ENCODE measurements at regions not wholly inside any gene's neighbourhood (a gene's known extent, or its start where the extent isn't known, plus 50 kb on each side); places are given as distances from the start of the nearest gene placed in this dataset.
"Not testable (repeated sequence)": the region's sequence is repeated elsewhere in the genome, so short reads cannot be mapped to it uniquely, and the experiment has no call there.

- CTCF ChIA-PET, result interaction anchor here (0.7 kb wide), 1 partner anchor 670 kb away, joined by 4 read pairs; no protein-coding TSS in a partner anchor
- no peak overlapping the region for H3K4me3 Mint-ChIP-seq
- intact Hi-C loops (cut with micrococcal nuclease), result no loop called here
These were observed 129.6 kb upstream of the CACHD1 start for GRCh38 chr1:64340361-64340760.

GRCh38 chr1:64343105-64343822 lies 126.7 kb upstream of the CACHD1 start:
- intact Hi-C loops (cut with micrococcal nuclease), result no loop called here
- no peaks in the 10 kb centered on the region for H3K9me3 Mint-ChIP-seq

More at GRCh38 chr1:64340361-64340760, 129.6 kb upstream of the CACHD1 start:
- H3K9me3 Mint-ChIP-seq, result no peaks in the 10 kb centered on the region
- H3K4me1 Mint-ChIP-seq (ENCODE audit: low read depth), result no peaks in the 10 kb centered on the region
- peaks cover 2% of the 10 kb centered on the region for H3K27me3 Mint-ChIP-seq (ENCODE audit: low read depth)
- no peak for DNase-seq
- no peaks in the 10 kb centered on the region for H3K36me3 Mint-ChIP-seq (ENCODE audit: low read depth)
- H3K27ac Mint-ChIP-seq, result no peak overlapping the region

GRCh38 chr1:64343823-64344190 lies 126.1 kb upstream of the CACHD1 start:
- H3K9me3 Mint-ChIP-seq, result no peaks in the 10 kb centered on the region
- no peaks in the 10 kb centered on the region for H3K36me3 Mint-ChIP-seq (ENCODE audit: low read depth)
- DNase-seq, result no peak
- H3K4me3 Mint-ChIP-seq, result no peak overlapping the region
- intact Hi-C loops (cut with micrococcal nuclease), result no loop called here
- H3K27ac Mint-ChIP-seq, result no peak overlapping the region
- H3K4me1 Mint-ChIP-seq (ENCODE audit: low read depth), result no peaks in the 10 kb centered on the region
- CTCF ChIA-PET, result no interaction called here
- H3K27me3 Mint-ChIP-seq (ENCODE audit: low read depth), result peaks cover 2% of the 10 kb centered on the region

More at GRCh38 chr1:64343105-64343822, 126.7 kb upstream of the CACHD1 start:
- Mint-ChIP-seq H3K27ac (no peak overlapping the region), H3K36me3 (ENCODE audit: low read depth) (no peaks in the 10 kb centered on the region), H3K4me3 (no peak overlapping the region), H3K4me1 (ENCODE audit: low read depth) (no peaks in the 10 kb centered on the region), H3K27me3 (ENCODE audit: low read depth) (peaks cover 2% of the 10 kb centered on the region)
- CTCF ChIA-PET, result no interaction called here
- no peak for DNase-seq

- Mint-ChIP-seq H3K9me3 (no peaks in the 10 kb centered on the region), H3K27me3 (ENCODE audit: low read depth) (no peaks in the 10 kb centered on the region), H3K27ac (no peak overlapping the region), H3K36me3 (ENCODE audit: low read depth) (no peaks in the 10 kb centered on the region), H3K4me3 (no peak overlapping the region), H3K4me1 (ENCODE audit: low read depth) (no peaks in the 10 kb centered on the region)
- DNase-seq, result no peak
- CTCF ChIA-PET, result no interaction called here
- intact Hi-C loops (cut with micrococcal nuclease), result no loop called here
These were observed 121.5 kb upstream of the CACHD1 start for GRCh38 chr1:64348270-64348960.

- H3K27ac Mint-ChIP-seq, result no peak overlapping the region
- DNase-seq, result no peak
- H3K4me3 Mint-ChIP-seq, result no peak overlapping the region
- no peaks in the 10 kb centered on the region for H3K27me3 Mint-ChIP-seq (ENCODE audit: low read depth)
- CTCF ChIA-PET, result no interaction called here
- H3K4me1 Mint-ChIP-seq (ENCODE audit: low read depth), result no peaks in the 10 kb centered on the region
- no peaks in the 10 kb centered on the region for H3K9me3 Mint-ChIP-seq
- intact Hi-C loops (cut with micrococcal nuclease), result no loop called here
- H3K36me3 Mint-ChIP-seq (ENCODE audit: low read depth), result no peaks in the 10 kb centered on the region
These were observed 120.8 kb upstream of the CACHD1 start for GRCh38 chr1:64348961-64349648.

- H3K27ac Mint-ChIP-seq; DNase-seq; H3K27me3 Mint-ChIP-seq (ENCODE audit: low read depth); H3K4me1 Mint-ChIP-seq (ENCODE audit: low read depth); intact Hi-C loops (cut with micrococcal nuclease); H3K36me3 Mint-ChIP-seq (ENCODE audit: low read depth); H3K4me3 Mint-ChIP-seq; H3K9me3 Mint-ChIP-seq: not testable (repeated sequence)
- CTCF ChIA-PET, result interaction anchor here (0.6 kb wide), 1 partner anchor 1328 kb away, joined by 3 read pairs; no protein-coding TSS in a partner anchor
These were observed 114.4 kb upstream of the CACHD1 start for GRCh38 chr1:64355534-64355933.

GRCh38 chr1:64356636-64357256 lies 113.2 kb upstream of the CACHD1 start:
- H3K27me3 Mint-ChIP-seq (ENCODE audit: low read depth), result no peaks in the 10 kb centered on the region
- no peak for DNase-seq
- no peaks in the 10 kb centered on the region for H3K4me1 Mint-ChIP-seq (ENCODE audit: low read depth)
- no peaks in the 10 kb centered on the region for H3K36me3 Mint-ChIP-seq (ENCODE audit: low read depth)
- no peaks in the 10 kb centered on the region for H3K9me3 Mint-ChIP-seq
- no peak overlapping the region for H3K4me3 Mint-ChIP-seq
- no peak overlapping the region for H3K27ac Mint-ChIP-seq
- CTCF ChIA-PET, result no interaction called here
- intact Hi-C loops (cut with micrococcal nuclease), result no loop called here

- CTCF ChIA-PET, result no interaction called here
- no peaks in the 10 kb centered on the region for H3K4me1 Mint-ChIP-seq (ENCODE audit: low read depth)
- no peak overlapping the region for H3K4me3 Mint-ChIP-seq
- H3K27me3 Mint-ChIP-seq (ENCODE audit: low read depth), result no peaks in the 10 kb centered on the region
- H3K9me3 Mint-ChIP-seq, result no peaks in the 10 kb centered on the region
- intact Hi-C loops (cut with micrococcal nuclease), result no loop called here
- H3K27ac Mint-ChIP-seq, result no peak overlapping the region
- no peak for DNase-seq
- H3K36me3 Mint-ChIP-seq (ENCODE audit: low read depth), result no peaks in the 10 kb centered on the region
These were observed 112.5 kb upstream of the CACHD1 start for GRCh38 chr1:64357422-64357821.

GRCh38 chr1:64358692-64359091 lies 111.2 kb upstream of the CACHD1 start:
- H3K4me1 Mint-ChIP-seq (ENCODE audit: low read depth), result no peaks in the 10 kb centered on the region
- CTCF ChIA-PET, result no interaction called here

GRCh38 chr1:64361974-64362373 lies 108.0 kb upstream of the CACHD1 start:
- no peaks in the 10 kb centered on the region for H3K9me3 Mint-ChIP-seq
- CTCF ChIA-PET, result no interaction called here
- H3K27ac Mint-ChIP-seq, result no peak overlapping the region
- no peaks in the 10 kb centered on the region for H3K36me3 Mint-ChIP-seq (ENCODE audit: low read depth)
- intact Hi-C loops (cut with micrococcal nuclease), result no loop called here
- H3K4me1 Mint-ChIP-seq (ENCODE audit: low read depth), result no peaks in the 10 kb centered on the region
- H3K27me3 Mint-ChIP-seq (ENCODE audit: low read depth), result no peaks in the 10 kb centered on the region
- H3K4me3 Mint-ChIP-seq, result no peak overlapping the region
- DNase-seq, result no peak

More at GRCh38 chr1:64358692-64359091, 111.2 kb upstream of the CACHD1 start:
- Mint-ChIP-seq H3K4me3 (no peak overlapping the region), H3K9me3 (no peaks in the 10 kb centered on the region), H3K27ac (no peak overlapping the region), H3K27me3 (ENCODE audit: low read depth) (no peaks in the 10 kb centered on the region), H3K36me3 (ENCODE audit: low read depth) (no peaks in the 10 kb centered on the region)
- DNase-seq, result no peak
- intact Hi-C loops (cut with micrococcal nuclease), result no loop called here

- Mint-ChIP-seq H3K4me1 (ENCODE audit: low read depth) (no peaks in the 10 kb centered on the region), H3K27ac (no peak overlapping the region), H3K9me3 (no peaks in the 10 kb centered on the region), H3K36me3 (ENCODE audit: low read depth) (no peaks in the 10 kb centered on the region), H3K4me3 (no peak overlapping the region), H3K27me3 (ENCODE audit: low read depth) (no peaks in the 10 kb centered on the region)
- intact Hi-C loops (cut with micrococcal nuclease), result no loop called here
- CTCF ChIA-PET, result no interaction called here
- no peak for DNase-seq
These were observed 106.8 kb upstream of the CACHD1 start for GRCh38 chr1:64363111-64363510.

- Mint-ChIP-seq H3K27me3 (ENCODE audit: low read depth) (no peaks in the 10 kb centered on the region), H3K27ac (no peak overlapping the region), H3K9me3 (no peaks in the 10 kb centered on the region), H3K36me3 (ENCODE audit: low read depth) (no peaks in the 10 kb centered on the region), H3K4me3 (no peak overlapping the region), H3K4me1 (ENCODE audit: low read depth) (no peaks in the 10 kb centered on the region)
- CTCF ChIA-PET, result no interaction called here
- intact Hi-C loops (cut with micrococcal nuclease), result no loop called here
- DNase-seq, result no peak
These were observed 106.3 kb upstream of the CACHD1 start for GRCh38 chr1:64363616-64364015.
